ENCODE measurements at regions not wholly inside any gene's neighbourhood (a gene's known extent, or its start where the extent isn't known, plus 50 kb on each side); places are given as distances from the start of the nearest gene placed in this dataset.

GRCh38 chr7:120097020-120097419, 176.0 kb upstream of the KCND2 start:
- TF ChIP-seq PHF8 (IDR thresholded peaks at IDR 0.05; ENCODE audit: borderline replicate concordance, low read depth) (no peak), KDM1A (IDR thresholded peaks at IDR 0.05; ENCODE audit: low read depth) (no peak), CTCF (IDR thresholded peaks at IDR 0.05) (no peak), POLR2A (IDR thresholded peaks at IDR 0.05; ENCODE audit: low read length) (no peak), CHD4 (IDR thresholded peaks at IDR 0.05; ENCODE audit: borderline replicate concordance) (no peak)
